Transverse colon (tissue), 4 donors: ENCODE measurements at regions not wholly inside any gene's neighbourhood (a gene's known extent, or its start where the extent isn't known, plus 50 kb on each side); places are given as distances from the start of the nearest gene placed in this dataset.

Source experiments
- DNase-seq: peaks from one replicate; pipeline ENCODE4 v3.0.0-alpha.2; 2019
- H3K27ac ChIP-seq, 4 donors: fragments of 200-600 bp; sonication (generic); 2 replicates each; pipeline ENCODE4 v1.5.1; 2016 to 2018; ENCODE audit warnings: inconsistent platforms in 4 of 4
- H3K27me3 ChIP-seq: fragments of 200-600 bp; sonication (generic); 2 replicates; pipeline ENCODE4 v1.5.1; 2017; ENCODE audit warnings: inconsistent platforms
- H3K36me3 ChIP-seq, 4 donors: fragments of 200-600 bp; sonication (generic); 2 replicates each; pipeline ENCODE4 v1.5.1; 2017 to 2019; ENCODE audit warnings: inconsistent platforms in 4 of 4
- H3K4me1 ChIP-seq, 4 donors: fragments of 200-600 bp; sonication (generic); 2 replicates each; pipeline ENCODE4 v1.5.1; 2017 to 2020; ENCODE audit warnings: inconsistent platforms in 4 of 4
- H3K4me3 ChIP-seq, 4 donors: fragments of 200-600 bp; sonication (generic); 1 replicate in 1 of 4; 2 replicates in 3 of 4; pipeline versions ENCODE4 v1.5.1 to v1.6.1; 2017 to 2019; ENCODE audit warnings: inconsistent platforms in 4 of 4
- H3K9me3 ChIP-seq, 2 donors: fragments of 200-600 bp; sonication (generic); 2 replicates each; pipeline ENCODE4 v1.5.1; 2017 to 2019; ENCODE audit warnings: inconsistent platforms in 2 of 2
- CTCF ChIP-seq, 5 experiments: fragments of 200-600 bp in 3 of 5; fragments of 450-650 bp in 2 of 5; sonication (generic) in 3 of 5; IDR thresholded peaks; 1 replicate in 2 of 5; 2 replicates in 3 of 5; pipeline ENCODE4 v1.5.1; 2016 to 2017; ENCODE audit warnings: antibody characterized with exemption in 5 of 5, inconsistent platforms in 3 of 5, mild to moderate bottlenecking in 2 of 5, moderate library complexity in 1 of 5
- EP300 ChIP-seq: sonication (generic); formaldehyde crosslinking; IDR thresholded peaks from one replicate; pipeline ENCODE4 v1.6.1; 2017; ENCODE audit warnings: antibody characterized with exemption, low read depth
- POLR2A ChIP-seq: fragments of 450-650 bp; IDR thresholded peaks from one replicate; pipeline ENCODE4 v1.6.1; 2016; ENCODE audit warnings: antibody characterized with exemption, mild to moderate bottlenecking, moderate library complexity
- POLR2AphosphoS5 ChIP-seq, 3 donors: sonication (generic); formaldehyde crosslinking; IDR thresholded peaks; one replicate each; pipeline ENCODE4 v1.6.1; 2016; ENCODE audit warnings: antibody characterized with exemption in 3 of 3
- WGBS, 2 donors: methylation state at CpG; one replicate each; pipeline ENCODE4 v1.1.5; 2018; ENCODE audit warnings: low coverage in 1 of 2; 5-methylcytosine and 5-hydroxymethylcytosine counted together
- in situ Hi-C, 4 donors: fragments of 200-750 bp; cut with MboI; loops; one replicate each; pipeline versions ENCODE4 v1.15.0 to v1.15.1; 2017; ENCODE audit warnings: low sequenced_read_pairs in 3 of 4, low pct_ligation_motif_present in 1 of 4, low pct_unique_long_range_greater_than_20kb in 1 of 4
- intact Hi-C: fragments of 100-400 bp; cut with DNase I; formaldehyde crosslinking; loops from one replicate; pipeline ENCODE4 v1.15.1; 2023; ENCODE audit warnings: low total_unique reads

- no peaks in the 10 kb centered on the region for H3K9me3 ChIP-seq
- H3K4me1 ChIP-seq: no peaks in the 10 kb centered on the region
- in situ Hi-C loops (no loop called here), intact Hi-C loops (no loop called here)
- DNase-seq: no peak
- H3K4me3 ChIP-seq: no peak overlapping the region
- TF ChIP-seq POLR2A (no peak), POLR2AphosphoS5 (IDR thresholded peaks at IDR 0.05) (no peak), CTCF (IDR thresholded peaks at IDR 0.05) (no peak), EP300 (no peak)
- 52 to 57% methylated on average over 2 of the region's 2 CpGs for WGBS, 2 donors
- no peak overlapping the region for H3K27ac ChIP-seq
- H3K27me3 ChIP-seq: no peaks in the 10 kb centered on the region
- H3K36me3 ChIP-seq: no peaks in the 10 kb centered on the region
These were observed 852.0 kb upstream of the PHF14 start for GRCh38 chr7:10121631-10122030.

GRCh38 chr7:10122551-10123100 lies 851.0 kb upstream of the PHF14 start:
- WGBS, 2 donors: 20 to 33% methylated on average over 1 to 4 of the region's 4 CpGs
- Histone ChIP-seq H3K9me3 (no peaks in the 10 kb centered on the region), H3K4me1 (no peaks in the 10 kb centered on the region), H3K4me3 (no peak overlapping the region), H3K27ac (no peak overlapping the region), H3K27me3 (no peaks in the 10 kb centered on the region), H3K36me3 (no peaks in the 10 kb centered on the region)
- TF ChIP-seq CTCF (IDR thresholded peaks at IDR 0.05) (no peak), EP300 (no peak), POLR2AphosphoS5 (IDR thresholded peaks at IDR 0.05) (no peak), POLR2A (no peak)
- no peak for DNase-seq
- in situ Hi-C loops: no loop called here
- intact Hi-C loops: no loop called here

- H3K4me1 ChIP-seq: no peaks in the 10 kb centered on the region
- no peaks in the 10 kb centered on the region for H3K27me3 ChIP-seq
- no peak overlapping the region for H3K4me3 ChIP-seq
- DNase-seq: no peak
- intact Hi-C loops (no loop called here), in situ Hi-C loops (no loop called here)
- H3K36me3 ChIP-seq: no peaks in the 10 kb centered on the region
- 35 to 56% methylated on average over 1 of the region's 1 CpG for WGBS, 2 donors
- no peak overlapping the region for H3K27ac ChIP-seq
- no peak for TF ChIP-seq POLR2AphosphoS5 (IDR thresholded peaks at IDR 0.05)
- peak in 1 of 5 experiments; percentile 11 for TF ChIP-seq CTCF (IDR thresholded peaks at IDR 0.05)
- no peak for TF ChIP-seq POLR2A
- TF ChIP-seq EP300: no peak
- peaks cover 0 to 4% of the 10 kb centered on the region in 2 donors for H3K9me3 ChIP-seq
These were observed 844.9 kb upstream of the PHF14 start for GRCh38 chr7:10128748-10129147.

- in situ Hi-C loops: no loop called here
These were observed 835.4 kb upstream of the PHF14 start for GRCh38 chr7:10138087-10138854.

More at GRCh38 chr7:10138087-10138854, 835.4 kb upstream of the PHF14 start:
- no peaks in the 10 kb centered on the region for H3K9me3 ChIP-seq
- no peak for DNase-seq
- intact Hi-C loops: no loop called here
- WGBS, 2 donors: 71 to 84% methylated on average over 3 to 5 of the region's 5 CpGs
- H3K4me1 ChIP-seq: no peaks in the 10 kb centered on the region
- no peaks in the 10 kb centered on the region for H3K27me3 ChIP-seq
- H3K4me3 ChIP-seq: no peak overlapping the region
- no peak overlapping the region for H3K27ac ChIP-seq
- TF ChIP-seq POLR2A: no peak
- no peak for TF ChIP-seq CTCF (IDR thresholded peaks at IDR 0.05)
- TF ChIP-seq POLR2AphosphoS5 (IDR thresholded peaks at IDR 0.05): no peak
- TF ChIP-seq EP300: no peak
- no peaks in the 10 kb centered on the region for H3K36me3 ChIP-seq
